OCI-LY1 (cell line): ENCODE measurements at regions not wholly inside any gene's neighbourhood (a gene's known extent, or its start where the extent isn't known, plus 50 kb on each side); places are given as distances from the start of the nearest gene placed in this dataset.
A peak's percentile ranks its signal among the peaks of the same experiment; 100 is the strongest.

Experiments
- H2AFZ ChIP-seq: fragments of 200-600 bp; sonication (generic), shearing (Covaris generic); 2 replicates; pipeline ENCODE4 v1.6.0; 2014; ENCODE audit warnings: antibody characterized with exemption, mild to moderate bottlenecking, low read length
- H3F3A ChIP-seq: fragments of 200-600 bp; sonication (generic), shearing (Covaris generic); 2 replicates; pipeline ENCODE4 v1.6.0; 2014; ENCODE audit warnings: mild to moderate bottlenecking, antibody characterized with exemption, low read length, moderate library complexity; ENCODE audit not compliant: insufficient read depth
- H3K27ac ChIP-seq: fragments of 200-600 bp; sonication (generic); 2 replicates; pipeline ENCODE4 v1.5.1; 2014; ENCODE audit warnings: low read length, mixed run types, mild to moderate bottlenecking, low read depth; ENCODE audit not compliant: poor library complexity, severe bottlenecking
- H3K27me3 ChIP-seq: fragments of 200-600 bp; sonication (generic); 2 replicates; pipeline ENCODE4 v1.6.0; 2014; ENCODE audit warnings: antibody characterized with exemption, mild to moderate bottlenecking, low read length, moderate library complexity; ENCODE audit not compliant: insufficient read depth
- H3K36me3 ChIP-seq: fragments of 200-600 bp; sonication (generic); 2 replicates; pipeline ENCODE4 v1.6.1; 2014; ENCODE audit warnings: mild to moderate bottlenecking, antibody characterized with exemption, low read length, moderate library complexity, mixed read lengths; ENCODE audit not compliant: insufficient read depth
- H3K4me1 ChIP-seq: fragments of 200-600 bp; sonication (generic); 2 replicates; pipeline ENCODE4 v1.5.1; 2014; ENCODE audit warnings: mild to moderate bottlenecking, low read length, moderate library complexity; ENCODE audit not compliant: insufficient read depth, severe bottlenecking
- H3K4me2 ChIP-seq: fragments of 200-600 bp; sonication (generic), shearing (Covaris generic); 2 replicates; pipeline ENCODE4 v1.6.1; 2014; ENCODE audit warnings: low read length
- H3K4me3 ChIP-seq: fragments of 200-600 bp; sonication (generic); 2 replicates; pipeline ENCODE4 v1.5.1; 2014; ENCODE audit warnings: low read length, low read depth, mild to moderate bottlenecking, mixed read lengths; ENCODE audit not compliant: poor library complexity, severe bottlenecking
- H3K79me2 ChIP-seq: fragments of 200-600 bp; shearing (Covaris generic); 2 replicates; pipeline ENCODE4 v1.6.1; 2016; ENCODE audit warnings: mixed run types, low read length, mixed read lengths; ENCODE audit not compliant: insufficient read depth
- H3K9ac ChIP-seq: fragments of 200-600 bp; sonication (generic), shearing (Covaris generic); 2 replicates; pipeline ENCODE4 v1.6.1; 2014; ENCODE audit warnings: mild to moderate bottlenecking, low read length, mixed read lengths
- H3K9me2 ChIP-seq: fragments of 200-600 bp; sonication (generic), shearing (Covaris generic); 2 replicates; pipeline ENCODE4 v1.6.1; 2014; ENCODE audit warnings: low read depth, mild to moderate bottlenecking, low read length, mixed read lengths
- H3K9me3 ChIP-seq: fragments of 200-600 bp; shearing (Covaris generic); 2 replicates; pipeline ENCODE4 v1.6.1; 2014; ENCODE audit warnings: low read length, mixed read lengths
- H4K20me1 ChIP-seq: fragments of 200-600 bp; sonication (generic), shearing (Covaris generic); 2 replicates; pipeline ENCODE4 v1.6.0; 2016; ENCODE audit warnings: mild to moderate bottlenecking, low read length; ENCODE audit not compliant: insufficient read depth
- CTCF ChIP-seq: fragments of 200-600 bp; sonication (generic), shearing (Covaris generic); IDR thresholded peaks from 2 replicates; pipeline ENCODE4 v1.5.1; 2017; ENCODE audit warnings: mild to moderate bottlenecking, antibody characterized with exemption, low read length, moderate library complexity, mixed read lengths
- EZH2 ChIP-seq: fragments of 200-600 bp; sonication (generic), shearing (Covaris generic); IDR thresholded peaks from 2 replicates; pipeline ENCODE4 v1.8.0; 2017; ENCODE audit warnings: borderline replicate concordance, mixed run types, mild to moderate bottlenecking, antibody characterized with exemption, low read length, moderate library complexity, mixed read lengths

- Histone ChIP-seq H3K79me2 (no peaks in the 10 kb centered on the region), H3K4me3 (no peak overlapping the region), H3K27me3 (no peaks in the 10 kb centered on the region), H3F3A (no peaks in the 10 kb centered on the region), H3K9me2 (no peaks in the 10 kb centered on the region), H3K4me2 (no peak overlapping the region), H4K20me1 (no peaks in the 10 kb centered on the region), H3K4me1 (no peaks in the 10 kb centered on the region), H3K27ac (no peak overlapping the region), H2AFZ (no peak overlapping the region), H3K9me3 (no peaks in the 10 kb centered on the region), H3K36me3 (no peaks in the 10 kb centered on the region), H3K9ac (no peak overlapping the region)
- TF ChIP-seq CTCF (peak; percentile 14; the same call in 1 of the 2 replicates), EZH2 (no peak)
These were observed 1627.5 kb upstream of the TENM3 start for GRCh38 chr4:180615746-180616145.

- Histone ChIP-seq H3K4me2 (no peak overlapping the region), H3K9me3 (no peaks in the 10 kb centered on the region), H3K36me3 (no peaks in the 10 kb centered on the region), H3K9ac (no peak overlapping the region), H3K27ac (no peak overlapping the region), H4K20me1 (no peaks in the 10 kb centered on the region), H3K79me2 (no peaks in the 10 kb centered on the region), H3K4me1 (no peaks in the 10 kb centered on the region), H3K27me3 (no peaks in the 10 kb centered on the region), H3K9me2 (no peaks in the 10 kb centered on the region), H3F3A (no peaks in the 10 kb centered on the region), H2AFZ (no peak overlapping the region), H3K4me3 (no peak overlapping the region)
- TF ChIP-seq EZH2 (no peak), CTCF (no peak)
These were observed 1626.0 kb upstream of the TENM3 start for GRCh38 chr4:180617196-180617595.

DNA sequence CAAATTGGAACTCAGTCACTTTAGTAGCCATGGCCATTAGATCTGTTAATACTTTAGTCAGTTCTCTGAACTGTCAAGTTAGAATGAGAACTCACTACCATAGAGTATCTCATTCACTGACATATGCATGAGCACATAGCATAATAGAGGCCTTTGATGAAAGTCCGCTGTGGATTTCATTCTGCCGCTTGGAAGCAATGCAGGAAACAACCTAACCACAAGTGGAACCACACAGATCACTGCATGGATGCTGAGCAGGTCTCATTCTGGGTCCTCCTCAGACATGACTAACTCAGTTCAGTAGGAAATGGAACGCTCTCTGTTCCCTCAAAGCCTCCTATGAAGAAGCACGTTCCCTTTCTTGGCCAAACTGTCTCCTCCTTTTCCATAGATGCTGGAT is 1624.8 kb upstream of the TENM3 start:
- H3K36me3 ChIP-seq = no peaks in the 10 kb centered on the region
- H3K27ac ChIP-seq = no peak overlapping the region
- H4K20me1 ChIP-seq = no peaks in the 10 kb centered on the region
- no peak overlapping the region for H3K9ac ChIP-seq
- H2AFZ ChIP-seq = no peak overlapping the region
- no peaks in the 10 kb centered on the region for H3K79me2 ChIP-seq
- no peaks in the 10 kb centered on the region for H3F3A ChIP-seq
- no peaks in the 10 kb centered on the region for H3K9me3 ChIP-seq
- no peaks in the 10 kb centered on the region for H3K27me3 ChIP-seq
- no peak overlapping the region for H3K4me3 ChIP-seq
- no peaks in the 10 kb centered on the region for H3K9me2 ChIP-seq
- TF ChIP-seq CTCF (no peak), EZH2 (no peak)
- no peak overlapping the region for H3K4me2 ChIP-seq
- no peaks in the 10 kb centered on the region for H3K4me1 ChIP-seq
